ENCODE measurements at regions not wholly inside any gene's neighbourhood (a gene's known extent, or its start where the extent isn't known, plus 50 kb on each side); places are given as distances from the start of the nearest gene placed in this dataset.
A peak's percentile ranks its signal among the peaks of the same experiment; 100 is the strongest.

- TF ChIP-seq POLR2A (IDR thresholded peaks at IDR 0.05) (no peak), CTCF (IDR thresholded peaks at IDR 0.05) (no peak)
- no peaks in the 10 kb centered on the region for H3K36me3 ChIP-seq
- no peak for DNase-seq
- no peak overlapping the region for H3K27ac ChIP-seq
- H3K27me3 ChIP-seq, result no peaks in the 10 kb centered on the region
- H3K9me3 ChIP-seq, result no peaks in the 10 kb centered on the region
- no peak overlapping the region for H3K4me3 ChIP-seq
- no peaks in the 10 kb centered on the region for H3K4me1 ChIP-seq
- intact Hi-C loops (cut with DNase I; ENCODE audit: low total_unique reads), result no loop called here
These were observed 155.2 kb downstream of the DMRTA2 start for GRCh38 chr1:50268049-50268448.

GRCh38 chr1:50266509-50266908, 156.7 kb downstream of the DMRTA2 start:
- peak; percentile 31 to 51 for DNase-seq
- no peaks in the 10 kb centered on the region for H3K27me3 ChIP-seq
- peak overlapping the region in 1 of 2 donors; percentile 57 for H3K27ac ChIP-seq
- no peak overlapping the region for H3K4me3 ChIP-seq
- no peaks in the 10 kb centered on the region for H3K36me3 ChIP-seq
- no peaks in the 10 kb centered on the region for H3K9me3 ChIP-seq
- TF ChIP-seq POLR2A (IDR thresholded peaks at IDR 0.05), result no peak
- no peak for TF ChIP-seq CTCF (IDR thresholded peaks at IDR 0.05)
- no peaks in the 10 kb centered on the region for H3K4me1 ChIP-seq
- intact Hi-C loops (cut with DNase I; ENCODE audit: low total_unique reads), result no loop called here

- Histone ChIP-seq H3K9me3 (no peaks in the 10 kb centered on the region), H3K4me1 (no peaks in the 10 kb centered on the region), H3K27me3 (no peaks in the 10 kb centered on the region), H3K27ac (peak overlapping the region in 1 of 2 donors; percentile 57), H3K4me3 (no peak overlapping the region), H3K36me3 (no peaks in the 10 kb centered on the region)
- intact Hi-C loops (cut with DNase I; ENCODE audit: low total_unique reads), result no loop called here
- DNase-seq, result peak; percentile 57 to 61
- TF ChIP-seq POLR2A (IDR thresholded peaks at IDR 0.05) (no peak), CTCF (IDR thresholded peaks at IDR 0.05) (no peak)
These were observed 157.1 kb downstream of the ELAVL4 start for GRCh38 chr1:50265790-50266314.

- Histone ChIP-seq H3K27ac (no peak overlapping the region), H3K9me3 (no peaks in the 10 kb centered on the region), H3K4me3 (no peak overlapping the region), H3K27me3 (no peaks in the 10 kb centered on the region), H3K36me3 (no peaks in the 10 kb centered on the region), H3K4me1 (no peaks in the 10 kb centered on the region)
- DNase-seq, result no peak
- intact Hi-C loops (cut with DNase I; ENCODE audit: low total_unique reads), result no loop called here
- TF ChIP-seq CTCF (IDR thresholded peaks at IDR 0.05) (no peak), POLR2A (IDR thresholded peaks at IDR 0.05) (no peak)
These were observed 155.9 kb downstream of the ELAVL4 start for GRCh38 chr1:50264590-50264989.

- no peak for TF ChIP-seq POLR2A (IDR thresholded peaks at IDR 0.05)
- no peak for TF ChIP-seq CTCF (IDR thresholded peaks at IDR 0.05)
- Histone ChIP-seq H3K27ac (no peak overlapping the region), H3K4me1 (no peaks in the 10 kb centered on the region), H3K9me3 (no peaks in the 10 kb centered on the region), H3K36me3 (no peaks in the 10 kb centered on the region), H3K27me3 (no peaks in the 10 kb centered on the region), H3K4me3 (no peak overlapping the region)
- intact Hi-C loops (cut with DNase I; ENCODE audit: low total_unique reads), result no loop called here
- DNase-seq, result no peak
These were observed 153.7 kb downstream of the ELAVL4 start for GRCh38 chr1:50262436-50262835.
